WI38 (cell line): ENCODE measurements at regions not wholly inside any gene's neighbourhood (a gene's known extent, or its start where the extent isn't known, plus 50 kb on each side); places are given as distances from the start of the nearest gene placed in this dataset.

Source experiments
- H3K4me3 ChIP-seq: 2 replicates; pipeline ENCODE4 v1.5.1; 2011; ENCODE audit warnings: low read depth, mild to moderate bottlenecking, control low read depth, low read length
- TF ChIP-seq, protein P1 (sequence below): IDR thresholded peaks from 2 replicates; pipeline ENCODE4 v1.5.1; 2012; ENCODE audit warnings: low read depth, mild to moderate bottlenecking, control low read depth, low read length

DNA sequence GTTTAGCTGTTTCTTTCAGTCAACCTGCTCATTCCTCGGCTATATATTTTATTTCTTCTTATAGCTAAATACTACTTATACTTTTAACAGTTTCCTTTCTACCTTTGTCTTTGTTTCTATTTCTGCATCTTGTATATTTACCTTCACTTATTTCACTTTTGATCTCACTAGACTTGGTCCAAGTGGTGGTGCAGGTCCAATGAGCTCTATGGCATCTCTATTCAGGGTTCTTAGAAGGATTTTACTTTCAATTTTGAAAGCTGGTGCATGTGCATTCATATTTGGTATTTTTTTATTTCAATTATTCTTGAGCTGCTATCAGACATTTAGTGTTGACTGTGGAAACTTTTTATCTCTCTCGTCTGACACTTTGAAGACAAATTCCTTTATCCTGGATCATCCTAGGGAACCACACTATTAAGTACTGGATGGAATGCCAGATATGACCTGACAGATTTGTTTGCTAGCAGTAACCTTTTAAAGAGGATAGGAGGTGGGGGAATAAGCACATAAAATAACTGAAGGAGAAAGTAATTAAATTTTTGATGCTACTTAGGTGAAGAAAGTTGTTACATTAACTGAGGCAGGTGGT, 123.1 kb upstream of the PJA2 start:
- H3K4me3 ChIP-seq = no peak overlapping the region
- TF ChIP-seq, protein P1, sequence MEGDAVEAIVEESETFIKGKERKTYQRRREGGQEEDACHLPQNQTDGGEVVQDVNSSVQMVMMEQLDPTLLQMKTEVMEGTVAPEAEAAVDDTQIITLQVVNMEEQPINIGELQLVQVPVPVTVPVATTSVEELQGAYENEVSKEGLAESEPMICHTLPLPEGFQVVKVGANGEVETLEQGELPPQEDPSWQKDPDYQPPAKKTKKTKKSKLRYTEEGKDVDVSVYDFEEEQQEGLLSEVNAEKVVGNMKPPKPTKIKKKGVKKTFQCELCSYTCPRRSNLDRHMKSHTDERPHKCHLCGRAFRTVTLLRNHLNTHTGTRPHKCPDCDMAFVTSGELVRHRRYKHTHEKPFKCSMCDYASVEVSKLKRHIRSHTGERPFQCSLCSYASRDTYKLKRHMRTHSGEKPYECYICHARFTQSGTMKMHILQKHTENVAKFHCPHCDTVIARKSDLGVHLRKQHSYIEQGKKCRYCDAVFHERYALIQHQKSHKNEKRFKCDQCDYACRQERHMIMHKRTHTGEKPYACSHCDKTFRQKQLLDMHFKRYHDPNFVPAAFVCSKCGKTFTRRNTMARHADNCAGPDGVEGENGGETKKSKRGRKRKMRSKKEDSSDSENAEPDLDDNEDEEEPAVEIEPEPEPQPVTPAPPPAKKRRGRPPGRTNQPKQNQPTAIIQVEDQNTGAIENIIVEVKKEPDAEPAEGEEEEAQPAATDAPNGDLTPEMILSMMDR = no peak

- TF ChIP-seq, protein P1 = no peak
- H3K4me3 ChIP-seq = no peak overlapping the region
Observed at GRCh38 chr5:109531262-109531661, 121.5 kb upstream of the PJA2 start.

- TF ChIP-seq, protein P1 = no peak
- H3K4me3 ChIP-seq = no peak overlapping the region
Observed at GRCh38 chr5:109529987-109530386, 120.2 kb upstream of the PJA2 start.

DNA sequence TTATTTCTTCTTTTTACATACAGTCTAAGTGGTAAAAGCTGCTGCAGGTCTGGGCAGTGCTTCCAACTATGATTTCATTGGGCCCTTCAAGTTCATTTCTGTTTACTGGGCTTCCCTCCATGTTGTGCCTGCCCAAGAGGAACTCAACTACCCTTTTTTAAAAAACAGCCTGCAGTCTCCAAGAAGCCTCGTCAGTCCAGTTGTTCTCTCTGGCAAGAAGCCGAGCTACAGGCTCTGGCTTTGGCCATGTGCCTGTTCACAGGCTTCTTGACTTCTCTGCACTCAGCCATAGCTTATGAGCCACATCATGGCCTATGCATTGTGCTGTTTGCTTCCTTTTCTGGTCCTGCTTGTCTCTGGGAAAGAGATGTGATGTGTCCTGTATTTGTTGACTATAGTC, 119.7 kb upstream of the PJA2 start:
- TF ChIP-seq, protein P1 = no peak
- no peak overlapping the region for H3K4me3 ChIP-seq

DNA sequence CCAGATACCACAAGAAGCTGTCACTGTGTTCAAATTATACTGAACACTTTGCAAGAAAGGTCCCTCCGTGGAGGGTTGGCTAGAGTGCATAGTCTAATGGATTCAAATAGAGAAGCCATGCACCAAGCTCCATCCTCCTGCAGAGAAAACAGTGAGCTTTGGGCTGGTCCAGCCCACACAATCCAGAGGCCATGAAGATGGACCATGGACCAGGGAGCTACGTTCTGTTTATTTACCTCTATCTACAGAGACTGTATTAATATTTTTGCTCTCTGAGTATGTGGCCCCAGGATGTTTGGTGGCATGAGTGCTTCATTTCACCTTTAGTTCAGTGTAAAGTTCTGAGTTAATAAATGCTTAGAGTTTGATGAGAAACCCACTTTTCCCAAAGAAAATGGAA, 114.8 kb upstream of the PJA2 start:
- H3K4me3 ChIP-seq = no peak overlapping the region
- TF ChIP-seq, protein P1 = no peak

- TF ChIP-seq, protein P1 = no peak
- no peak overlapping the region for H3K4me3 ChIP-seq
Observed at GRCh38 chr5:109524026-109524425, 114.3 kb upstream of the PJA2 start.

- TF ChIP-seq, protein P1 = no peak
- H3K4me3 ChIP-seq = no peak overlapping the region
Observed at GRCh38 chr5:109522404-109522803, 112.6 kb upstream of the PJA2 start.
